GM12878 (cell line): ENCODE measurements at regions not wholly inside any gene's neighbourhood (a gene's known extent, or its start where the extent isn't known, plus 50 kb on each side); places are given as distances from the start of the nearest gene placed in this dataset.

Experiments
- ATAC-seq: fragments of 200-7000 bp; cut with Tn5 transposase; 3 replicates; pipeline ENCODE4 v1.9.1; 2020; ENCODE audit warnings: mild to moderate bottlenecking, moderate library complexity
- BruUV-seq: library from RNA; stranded (reverse); fragments of 400-500 nt; replicated peaks from 2 replicates; lab custom pipeline; 2021; lab: Mats Ljungman, UMichigan
- CTCF ChIA-PET: fragments of 300-600 bp; sonication (Branson Sonifier 250); formaldehyde crosslinking; extraction: SDS; loops from one replicate; lab custom pipeline; 2021; ENCODE audit warnings: inconsistent platforms; lab: Yijun Ruan, JAX
- POLR2A ChIA-PET: fragments of 350-600 bp; formaldehyde crosslinking; extraction: SDS; loops from one replicate; lab custom pipeline; 2021; ENCODE audit warnings: inconsistent platforms; lab: Charles Lee
- RAD21 ChIA-PET: fragments of 300-600 bp; sonication (Branson Sonifier 250); formaldehyde crosslinking; loops from one replicate; lab custom pipeline; 2023; ENCODE audit warnings: antibody characterized with exemption; ENCODE audit not compliant: unreplicated experiment; lab: Charles Lee
- SMC1A ChIA-PET: fragments of 300-600 bp; sonication (Branson Sonifier 250); formaldehyde crosslinking; loops from one replicate; lab custom pipeline; 2023; ENCODE audit not compliant: unreplicated experiment, uncharacterized antibody; lab: Charles Lee
- DNase-seq: peaks from one replicate; pipeline ENCODE4 v3.0.0-alpha.2; 2011; ENCODE audit warnings: low read depth, low spot score
- FAIRE-seq: peaks from 3 replicates; lab custom pipeline; 2011; peaks lifted over from hg19 to GRCh38; lab: Jason Lieb, UNC
- H2AFZ ChIP-seq: 2 replicates; pipeline ENCODE4 v1.6.0; 2011; ENCODE audit warnings: low read depth, low read length, control low read depth; ENCODE audit not compliant: control insufficient read depth
- H3K27ac ChIP-seq: 2 replicates; pipeline ENCODE4 v1.5.1; 2011; ENCODE audit warnings: control low read depth; ENCODE audit not compliant: control insufficient read depth, insufficient read depth
- H3K27me3 ChIP-seq, 2 experiments: replicated peaks in 1 of 2; 2 replicates each; pipeline versions ENCODE4 v1.6.0 to v1.6.1; 2011; ENCODE audit warnings: low read length in 1 of 2; ENCODE audit not compliant: control insufficient read depth in 2 of 2, insufficient read depth in 2 of 2
- H3K36me3 ChIP-seq, 2 experiments: 2 replicates each; pipeline ENCODE4 v1.5.1; 2011; ENCODE audit warnings: low read length in 1 of 2; ENCODE audit not compliant: control insufficient read depth in 2 of 2, insufficient read depth in 2 of 2
- H3K4me1 ChIP-seq: 2 replicates; pipeline ENCODE4 v1.6.1; 2011; ENCODE audit warnings: mild to moderate bottlenecking, low read length, moderate library complexity, mixed read lengths; ENCODE audit not compliant: control insufficient read depth, insufficient read depth
- H3K4me2 ChIP-seq: 2 replicates; pipeline ENCODE4 v1.6.0; 2011; ENCODE audit warnings: control low read depth; ENCODE audit not compliant: control insufficient read depth, insufficient read depth
- H3K4me3 ChIP-seq: fragments of 200-600 bp; sonication (generic); 2 replicates; pipeline ENCODE4 v1.5.1; 2016
- H3K79me2 ChIP-seq: 2 replicates; pipeline ENCODE4 v1.6.0; 2011; ENCODE audit warnings: low read length; ENCODE audit not compliant: control insufficient read depth, insufficient read depth
- H3K9ac ChIP-seq: 2 replicates; pipeline ENCODE4 v1.8.0; 2011; ENCODE audit warnings: low read length, control low read depth, mixed read lengths; ENCODE audit not compliant: control insufficient read depth, insufficient read depth
- H3K9me3 ChIP-seq: replicated peaks from 3 replicates; pipeline ENCODE4 v1.5.1; 2011; ENCODE audit warnings: mild to moderate bottlenecking, low read length; ENCODE audit not compliant: control insufficient read depth, insufficient read depth
- H4K20me1 ChIP-seq: 2 replicates; pipeline ENCODE4 v1.6.0; 2011; ENCODE audit not compliant: control insufficient read depth, insufficient read depth
- ATF2 ChIP-seq: IDR thresholded peaks from 2 replicates; pipeline ENCODE4 v1.6.1; 2012; ENCODE audit warnings: low read length, inconsistent platforms
- BCL11A ChIP-seq: IDR thresholded peaks from 2 replicates; pipeline ENCODE4 v1.6.1; 2011; ENCODE audit warnings: low read depth, low read length
- BMI1 ChIP-seq: fragments of 450-650 bp; IDR thresholded peaks from 2 replicates; pipeline ENCODE4 v1.6.1; 2016; ENCODE audit warnings: mild to moderate bottlenecking, moderate library complexity, borderline replicate concordance
- CBX3 ChIP-seq: fragments of 200-600 bp; sonication (generic); IDR thresholded peaks from 2 replicates; pipeline ENCODE4 v1.6.1; 2016; ENCODE audit warnings: low read depth, borderline replicate concordance
- DPF2 ChIP-seq: fragments of 450-650 bp; IDR thresholded peaks from 2 replicates; pipeline ENCODE4 v1.6.1; 2017; ENCODE audit warnings: mild to moderate bottlenecking
- E2F4 ChIP-seq: IDR thresholded peaks from 2 replicates; pipeline ENCODE4 v1.6.1; 2012; ENCODE audit warnings: low read depth, low read length, improper control_type of control experiment
- EED ChIP-seq: sonication (generic); IDR thresholded peaks from 2 replicates; pipeline ENCODE4 v1.6.1; 2016; ENCODE audit warnings: antibody characterized with exemption, low read depth
- EZH2 ChIP-seq: IDR thresholded peaks from 2 replicates; pipeline ENCODE4 v1.6.1; 2012; ENCODE audit warnings: low read depth, mild to moderate bottlenecking, control low read depth, inconsistent platforms, low read length, borderline replicate concordance; ENCODE audit not compliant: control insufficient read depth
- JUND ChIP-seq: IDR thresholded peaks from 2 replicates; pipeline ENCODE4 v1.6.1; 2012; ENCODE audit warnings: low read depth, mild to moderate bottlenecking, low read length, improper control_type of control experiment, moderate library complexity
- MEF2B ChIP-seq: fragments of 450-650 bp; IDR thresholded peaks from 2 replicates; pipeline ENCODE4 v1.6.1; 2018; ENCODE audit warnings: mild to moderate bottlenecking, moderate library complexity; ENCODE audit not compliant: partially characterized antibody, poor library complexity, severe bottlenecking
- MTA2 ChIP-seq: fragments of 450-650 bp; IDR thresholded peaks from 2 replicates; pipeline ENCODE4 v1.6.1; 2016; ENCODE audit warnings: low read depth, mild to moderate bottlenecking, moderate library complexity
- NBN ChIP-seq: fragments of 450-650 bp; IDR thresholded peaks from 2 replicates; pipeline ENCODE4 v1.6.1; 2016
- PML ChIP-seq: IDR thresholded peaks from 2 replicates; pipeline ENCODE4 v1.6.1; 2012; ENCODE audit warnings: low read length, inconsistent platforms
- RFX5 ChIP-seq: IDR thresholded peaks from 2 replicates; pipeline ENCODE4 v1.6.1; 2011; ENCODE audit warnings: low read depth, low read length, improper control_type of control experiment
- TAF1 ChIP-seq: IDR thresholded peaks from 2 replicates; pipeline ENCODE4 v1.6.1; 2011; ENCODE audit warnings: mild to moderate bottlenecking, low read depth, low read length, borderline replicate concordance
- YY1 ChIP-seq: IDR thresholded peaks from 2 replicates; pipeline ENCODE4 v1.6.1; 2011; ENCODE audit warnings: low read depth, mild to moderate bottlenecking, low read length
- ZNF384 ChIP-seq: IDR thresholded peaks from 2 replicates; pipeline ENCODE4 v1.6.1; 2012; ENCODE audit warnings: low read depth, mild to moderate bottlenecking, low read length, improper control_type of control experiment, borderline replicate concordance
- in situ Hi-C: fragments of 300-500 bp; cut with MboI; formaldehyde crosslinking; loops from 9 replicates; pipeline ENCODE4 v1.14.3; 2018; ENCODE audit warnings: mixed read lengths
- intact Hi-C: fragments of 100-400 bp; cut with micrococcal nuclease; formaldehyde crosslinking; loops from one replicate; pipeline ENCODE4 v1.14.2; 2022; ENCODE audit not compliant: unreplicated experiment
- TF ChIP-seq, protein P1 (sequence below): fragments of 150-350 bp; IDR thresholded peaks from 2 replicates; pipeline ENCODE4 v1.6.1; 2014; ENCODE audit warnings: mild to moderate bottlenecking, low read depth, low read length

- H3K4me3 ChIP-seq: no peak overlapping the region
- ChIA-PET CTCF (no interaction called here), RAD21 (no interaction called here), SMC1A (interaction anchor here (0.8 to 1.0 kb wide), 2 partner anchors 71 to 273 kb away, joined by 3 read pairs; no protein-coding TSS in a partner anchor), POLR2A (interaction anchor here (0.5 kb wide), 1 partner anchor 148 kb away, joined by 8 read pairs; no protein-coding TSS in a partner anchor)
- intact Hi-C loops (no loop called here), in situ Hi-C loops (no loop called here)
- TF ChIP-seq, protein P1, sequence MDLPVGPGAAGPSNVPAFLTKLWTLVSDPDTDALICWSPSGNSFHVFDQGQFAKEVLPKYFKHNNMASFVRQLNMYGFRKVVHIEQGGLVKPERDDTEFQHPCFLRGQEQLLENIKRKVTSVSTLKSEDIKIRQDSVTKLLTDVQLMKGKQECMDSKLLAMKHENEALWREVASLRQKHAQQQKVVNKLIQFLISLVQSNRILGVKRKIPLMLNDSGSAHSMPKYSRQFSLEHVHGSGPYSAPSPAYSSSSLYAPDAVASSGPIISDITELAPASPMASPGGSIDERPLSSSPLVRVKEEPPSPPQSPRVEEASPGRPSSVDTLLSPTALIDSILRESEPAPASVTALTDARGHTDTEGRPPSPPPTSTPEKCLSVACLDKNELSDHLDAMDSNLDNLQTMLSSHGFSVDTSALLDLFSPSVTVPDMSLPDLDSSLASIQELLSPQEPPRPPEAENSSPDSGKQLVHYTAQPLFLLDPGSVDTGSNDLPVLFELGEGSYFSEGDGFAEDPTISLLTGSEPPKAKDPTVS: no peak
- TF ChIP-seq JUND (no peak), BCL11A (no peak), DPF2 (no peak), CBX3 (no peak), ZNF384 (no peak), MTA2 (no peak), YY1 (no peak), MEF2B (no peak), TAF1 (no peak), RFX5 (no peak), BMI1 (no peak), PML (no peak), EZH2 (no peak), E2F4 (no peak), NBN (no peak), ATF2 (no peak), EED (no peak)
- no TSS peak for BruUV-seq
- no peak overlapping the region for H3K9ac ChIP-seq
- H3K4me2 ChIP-seq: no peak overlapping the region
- H4K20me1 ChIP-seq: no peaks in the 10 kb centered on the region
- no peaks in the 10 kb centered on the region for H3K9me3 ChIP-seq
- H3K27me3 ChIP-seq: no peaks in the 10 kb centered on the region
- no peaks in the 10 kb centered on the region for H3K36me3 ChIP-seq
- no peak for DNase-seq
- H3K79me2 ChIP-seq: no peaks in the 10 kb centered on the region
- no peaks in the 10 kb centered on the region for H3K4me1 ChIP-seq
- no peak overlapping the region for H3K27ac ChIP-seq
- no peak for ATAC-seq
- H2AFZ ChIP-seq: no peak overlapping the region
- FAIRE-seq: no peak
These were observed 582.5 kb downstream of the RFPL4B start for GRCh38 chr6:112929641-112930040.
